ENCODE measurements at regions not wholly inside any gene's neighbourhood (a gene's known extent, or its start where the extent isn't known, plus 50 kb on each side); places are given as distances from the start of the nearest gene placed in this dataset.

GRCh38 chr20:39390186-39390585 is 428.0 kb downstream of the DHX35 start:
- Mint-ChIP-seq H3K36me3 (no peaks in the 10 kb centered on the region), H3K4me3 (no peak overlapping the region), H3K27ac (no peak overlapping the region), H3K4me1 (no peaks in the 10 kb centered on the region), H3K9me3 (no peaks in the 10 kb centered on the region), H3K27me3 (ENCODE audit: low read depth) (peaks cover 2% of the 10 kb centered on the region)
- DNase-seq (ENCODE audit: low spot score in 2 of 2, unreplicated experiment in 2 of 2) = no peak
- TF ChIP-seq, protein P1, sequence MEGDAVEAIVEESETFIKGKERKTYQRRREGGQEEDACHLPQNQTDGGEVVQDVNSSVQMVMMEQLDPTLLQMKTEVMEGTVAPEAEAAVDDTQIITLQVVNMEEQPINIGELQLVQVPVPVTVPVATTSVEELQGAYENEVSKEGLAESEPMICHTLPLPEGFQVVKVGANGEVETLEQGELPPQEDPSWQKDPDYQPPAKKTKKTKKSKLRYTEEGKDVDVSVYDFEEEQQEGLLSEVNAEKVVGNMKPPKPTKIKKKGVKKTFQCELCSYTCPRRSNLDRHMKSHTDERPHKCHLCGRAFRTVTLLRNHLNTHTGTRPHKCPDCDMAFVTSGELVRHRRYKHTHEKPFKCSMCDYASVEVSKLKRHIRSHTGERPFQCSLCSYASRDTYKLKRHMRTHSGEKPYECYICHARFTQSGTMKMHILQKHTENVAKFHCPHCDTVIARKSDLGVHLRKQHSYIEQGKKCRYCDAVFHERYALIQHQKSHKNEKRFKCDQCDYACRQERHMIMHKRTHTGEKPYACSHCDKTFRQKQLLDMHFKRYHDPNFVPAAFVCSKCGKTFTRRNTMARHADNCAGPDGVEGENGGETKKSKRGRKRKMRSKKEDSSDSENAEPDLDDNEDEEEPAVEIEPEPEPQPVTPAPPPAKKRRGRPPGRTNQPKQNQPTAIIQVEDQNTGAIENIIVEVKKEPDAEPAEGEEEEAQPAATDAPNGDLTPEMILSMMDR (IDR thresholded peaks at IDR 0.05; ENCODE audit: unreplicated experiment) = no peak

DNA sequence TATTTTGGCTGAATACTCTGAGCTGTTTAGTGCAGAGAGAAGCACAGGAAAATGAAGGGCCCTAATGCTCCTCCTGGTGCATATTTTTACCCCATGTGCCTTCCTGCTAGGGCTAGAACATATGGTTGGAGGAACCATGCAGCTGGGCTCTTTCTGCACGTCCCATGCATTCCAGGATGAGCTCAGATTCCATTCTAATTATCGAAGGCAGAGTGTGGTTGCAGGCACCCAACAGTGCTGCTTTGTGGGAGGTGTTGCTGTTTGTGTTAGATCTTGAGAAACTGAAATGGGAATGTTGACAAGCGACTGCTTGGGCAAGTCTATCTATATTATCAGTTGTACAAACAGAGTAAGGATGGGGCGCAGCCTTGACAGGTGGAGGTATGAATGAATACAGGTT is 419.5 kb downstream of the DHX35 start:
- Mint-ChIP-seq H3K9me3 (no peaks in the 10 kb centered on the region), H3K27ac (no peak overlapping the region), H3K4me3 (no peak overlapping the region), H3K36me3 (no peaks in the 10 kb centered on the region), H3K27me3 (ENCODE audit: low read depth) (peaks cover 16% of the 10 kb centered on the region), H3K4me1 (no peaks in the 10 kb centered on the region)
- DNase-seq (ENCODE audit: low spot score in 2 of 2, unreplicated experiment in 2 of 2) = no peak
- TF ChIP-seq, protein P1 (IDR thresholded peaks at IDR 0.05; ENCODE audit: unreplicated experiment) = no peak

- DNase-seq (ENCODE audit: low spot score in 2 of 2, unreplicated experiment in 2 of 2) = no peak
- H3K9me3 Mint-ChIP-seq = no peaks in the 10 kb centered on the region
- H3K4me3 Mint-ChIP-seq = no peak overlapping the region
- H3K27me3 Mint-ChIP-seq (ENCODE audit: low read depth) = peaks cover 29% of the 10 kb centered on the region
- H3K36me3 Mint-ChIP-seq = no peaks in the 10 kb centered on the region
- H3K27ac Mint-ChIP-seq = no peak overlapping the region
- no peaks in the 10 kb centered on the region for H3K4me1 Mint-ChIP-seq
- TF ChIP-seq, protein P1 (IDR thresholded peaks at IDR 0.05; ENCODE audit: unreplicated experiment) = no peak
Measured at GRCh38 chr20:39378776-39379175, 416.6 kb downstream of the DHX35 start.

GRCh38 chr20:39376788-39377187 is 414.6 kb downstream of the DHX35 start:
- peaks cover 29% of the 10 kb centered on the region for H3K27me3 Mint-ChIP-seq (ENCODE audit: low read depth)
- H3K4me3 Mint-ChIP-seq = no peak overlapping the region

DNA sequence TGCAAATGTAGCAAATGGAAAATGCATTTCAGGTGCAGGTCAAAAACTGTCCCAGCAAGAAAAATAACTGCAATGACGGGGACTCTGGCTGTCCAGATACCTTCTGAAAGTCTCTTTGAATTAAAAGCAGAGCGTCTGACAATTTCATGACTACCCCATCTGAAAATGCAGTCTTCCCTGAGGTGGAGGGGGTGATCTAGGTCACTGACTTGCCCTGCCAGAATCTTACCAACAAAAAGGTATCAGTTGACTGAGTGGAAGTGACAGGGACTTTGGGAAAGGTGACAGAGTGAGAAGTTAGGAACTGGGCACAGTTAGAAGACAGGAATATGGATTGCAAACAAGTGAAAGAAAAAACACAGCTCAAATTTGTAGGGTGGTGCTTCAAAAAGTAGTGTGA is 402.2 kb downstream of the DHX35 start:
- H3K27me3 Mint-ChIP-seq (ENCODE audit: low read depth) = peaks cover 1% of the 10 kb centered on the region
- no peaks in the 10 kb centered on the region for H3K36me3 Mint-ChIP-seq
- H3K4me1 Mint-ChIP-seq = no peaks in the 10 kb centered on the region
- no peak overlapping the region for H3K27ac Mint-ChIP-seq
- TF ChIP-seq, protein P1 (IDR thresholded peaks at IDR 0.05; ENCODE audit: unreplicated experiment) = no peak
- no peak for DNase-seq (ENCODE audit: low spot score in 2 of 2, unreplicated experiment in 2 of 2)
- no peak overlapping the region for H3K4me3 Mint-ChIP-seq
- H3K9me3 Mint-ChIP-seq = peaks cover 10% of the 10 kb centered on the region

More at GRCh38 chr20:39376788-39377187, 414.6 kb downstream of the DHX35 start:
- TF ChIP-seq, protein P1 (IDR thresholded peaks at IDR 0.05; ENCODE audit: unreplicated experiment) = no peak
- H3K36me3 Mint-ChIP-seq = no peaks in the 10 kb centered on the region
- no peaks in the 10 kb centered on the region for H3K4me1 Mint-ChIP-seq
- DNase-seq (ENCODE audit: low spot score in 2 of 2, unreplicated experiment in 2 of 2) = no peak
- H3K9me3 Mint-ChIP-seq = no peaks in the 10 kb centered on the region
- H3K27ac Mint-ChIP-seq = no peak overlapping the region

Data from mesothelial cell of epicardium (in vitro differentiated cells).